ENCODE measurements at regions not wholly inside any gene's neighbourhood (a gene's known extent, or its start where the extent isn't known, plus 50 kb on each side); places are given as distances from the start of the nearest gene placed in this dataset.
"Not testable (repeated sequence)": the region's sequence is repeated elsewhere in the genome, so short reads cannot be mapped to it uniquely, and the experiment has no call there.

- DNase-seq (ENCODE audit: low read depth, low spot score): no peak
Measured at GRCh38 chr13:97520061-97520460, 86.1 kb downstream of the RAP2A start.

- DNase-seq (ENCODE audit: low read depth, low spot score): no peak
Measured at GRCh38 chr13:97520866-97521265, 86.9 kb downstream of the RAP2A start.

GRCh38 chr13:97521726-97522125 is 87.8 kb downstream of the RAP2A start:
- DNase-seq (ENCODE audit: low read depth, low spot score): no peak

- DNase-seq (ENCODE audit: low read depth, low spot score): no peak
Measured at GRCh38 chr13:97522243-97522642, 88.3 kb downstream of the RAP2A start.

- no peak for DNase-seq (ENCODE audit: low read depth, low spot score)
Measured at GRCh38 chr13:97526556-97526955, 92.6 kb downstream of the RAP2A start.

GRCh38 chr13:97528518-97528917 is 94.5 kb downstream of the RAP2A start:
- no peak for DNase-seq (ENCODE audit: low read depth, low spot score)

- no peak for DNase-seq (ENCODE audit: low read depth, low spot score)
Measured at GRCh38 chr13:97534540-97534939, 100.6 kb downstream of the RAP2A start.

- DNase-seq (ENCODE audit: low read depth, low spot score): no peak
Measured at GRCh38 chr13:97535614-97536013, 101.6 kb downstream of the RAP2A start.

GRCh38 chr13:97537110-97537509 is 103.1 kb downstream of the RAP2A start:
- no peak for DNase-seq (ENCODE audit: low read depth, low spot score)

GRCh38 chr13:97538203-97538602 is 104.2 kb downstream of the RAP2A start:
- no peak for DNase-seq (ENCODE audit: low read depth, low spot score)

GRCh38 chr13:97539651-97540610 is 106.0 kb downstream of the RAP2A start:
- DNase-seq (ENCODE audit: low read depth, low spot score): no peak

GRCh38 chr13:97540696-97541095 is 106.7 kb downstream of the RAP2A start:
- DNase-seq (ENCODE audit: low read depth, low spot score): no peak

- DNase-seq (ENCODE audit: low read depth, low spot score): no peak
Measured at GRCh38 chr13:97542102-97542685, 108.2 kb downstream of the RAP2A start.

GRCh38 chr13:97544031-97544765 is 110.2 kb downstream of the RAP2A start:
- no peak for DNase-seq (ENCODE audit: low read depth, low spot score)

- not testable (repeated sequence) for DNase-seq (ENCODE audit: low read depth, low spot score)
Measured at GRCh38 chr13:97544971-97545499, 111.1 kb downstream of the RAP2A start.

GRCh38 chr13:97548138-97548537 is 114.2 kb downstream of the RAP2A start:
- DNase-seq (ENCODE audit: low read depth, low spot score): no peak

- DNase-seq (ENCODE audit: low read depth, low spot score): no peak
Measured at GRCh38 chr13:97548711-97549110, 114.7 kb downstream of the RAP2A start.

- DNase-seq (ENCODE audit: low read depth, low spot score): no peak
Measured at GRCh38 chr13:97549201-97549600, 115.2 kb downstream of the RAP2A start.

GRCh38 chr13:97554496-97554895 is 120.5 kb downstream of the RAP2A start:
- DNase-seq (ENCODE audit: low read depth, low spot score): no peak

- no peak for DNase-seq (ENCODE audit: low read depth, low spot score)
Measured at GRCh38 chr13:97555034-97555433, 121.1 kb downstream of the RAP2A start.

GRCh38 chr13:97559030-97559429 is 125.1 kb downstream of the RAP2A start:
- DNase-seq (ENCODE audit: low read depth, low spot score): no peak

GRCh38 chr13:97559981-97560380 is 126.0 kb downstream of the RAP2A start:
- DNase-seq (ENCODE audit: low read depth, low spot score): no peak

Data from ELF-1 (cell line).